ENCODE measurements at regions not wholly inside any gene's neighbourhood (a gene's known extent, or its start where the extent isn't known, plus 50 kb on each side); places are given as distances from the start of the nearest gene placed in this dataset.

- Histone ChIP-seq H3K9me3 (replicated peaks in 1 of 2; ENCODE audit: control insufficient read depth in 1 of 2, insufficient read depth in 1 of 2, low read length in 2 of 2) (no peaks in the 10 kb centered on the region), H3K4me2 (replicated peaks; ENCODE audit: extremely low read depth, low read length, poor library complexity, severe bottlenecking) (no peak overlapping the region), H3K27ac (ENCODE audit: low read depth in 1 of 2, low read length in 2 of 2) (no peak overlapping the region), H2AFZ (ENCODE audit: insufficient read depth, low read depth, low read length, poor library complexity, severe bottlenecking) (no peak overlapping the region), H4K20me1 (ENCODE audit: insufficient read depth, low read length) (no peaks in the 10 kb centered on the region), H3K36me3 (replicated peaks in 1 of 2; ENCODE audit: control insufficient read depth in 1 of 2, insufficient read depth in 2 of 2, low read length in 2 of 2) (no peaks in the 10 kb centered on the region), H3K4me1 (ENCODE audit: control insufficient read depth in 1 of 2, insufficient read depth in 2 of 2, low read length in 2 of 2) (no peaks in the 10 kb centered on the region), H3K27me3 (ENCODE audit: control insufficient read depth in 2 of 2, insufficient read depth in 2 of 2, low read length in 2 of 2) (no peaks in the 10 kb centered on the region), H3K79me2 (ENCODE audit: insufficient read depth, low read length) (no peaks in the 10 kb centered on the region), H3K9ac (ENCODE audit: insufficient read depth, low read length, poor library complexity, severe bottlenecking) (no peak overlapping the region), H3K4me3 (replicated peaks in 1 of 3; ENCODE audit: low read depth in 2 of 3, low read length in 3 of 3) (no peak overlapping the region)
- H3K36me3 Mint-ChIP-seq = no peaks in the 10 kb centered on the region
- TF ChIP-seq CTCF (IDR thresholded peaks at IDR 0.05) = no peak
- no peak overlapping the region for H3K4me3 Mint-ChIP-seq
- no peaks in the 10 kb centered on the region for H3K4me1 Mint-ChIP-seq
- intact Hi-C loops (cut with micrococcal nuclease) = no loop called here
- WGBS (ENCODE audit: insufficient coverage) = no CpG with 5 or more reads among the region's 1 CpG
- H3K27me3 Mint-ChIP-seq (ENCODE audit: low read depth in 3 of 3) = no peaks in the 10 kb centered on the region
- peaks cover 0 to 8% (median 0%) of the 10 kb centered on the region in 7 donors for H3K9me3 Mint-ChIP-seq
- no peak overlapping the region for H3K27ac Mint-ChIP-seq
- DNase-seq = no peak
Measured at GRCh38 chr7:41375582-41375981, 327.3 kb downstream of the INHBA start.

DNA sequence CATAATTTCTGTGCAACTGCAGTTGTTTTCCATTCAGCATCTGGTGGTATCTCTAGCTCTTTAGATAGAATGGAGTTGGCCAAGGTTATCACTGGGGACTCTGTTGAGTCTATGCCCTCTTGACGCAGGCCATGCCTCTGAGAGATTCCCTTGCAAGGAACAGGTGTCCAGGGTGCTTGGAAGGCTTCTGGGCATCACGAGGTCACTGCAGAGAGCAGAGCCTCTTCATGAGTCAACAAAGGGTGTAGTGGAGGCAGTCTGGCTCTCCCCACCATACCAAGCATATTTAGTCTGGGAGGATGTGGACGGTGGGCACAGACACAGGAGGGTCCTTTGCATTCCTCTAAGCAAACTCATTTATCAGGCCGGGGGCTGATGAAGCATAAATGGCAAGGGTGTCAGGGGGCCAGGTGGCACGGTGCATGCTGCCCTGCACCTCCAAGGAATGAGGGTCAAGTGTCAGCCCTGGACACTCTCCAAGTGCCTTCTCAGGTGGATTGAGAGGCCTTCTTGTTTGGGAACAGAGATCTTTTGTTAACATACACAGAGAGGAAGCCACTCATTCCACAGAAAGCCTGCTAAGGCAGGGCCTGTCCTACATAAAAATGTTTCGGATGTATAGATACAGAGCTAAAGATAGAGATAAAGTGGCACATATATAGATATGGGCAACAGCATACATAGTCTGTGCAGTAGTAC is 328.6 kb downstream of the INHBA start:
- intact Hi-C loops (cut with micrococcal nuclease) = no loop called here
- Mint-ChIP-seq H3K4me1 (no peaks in the 10 kb centered on the region), H3K9me3 (peaks cover 0 to 15% (median 3%) of the 10 kb centered on the region in 7 donors), H3K27me3 (ENCODE audit: low read depth in 3 of 3) (peaks cover 0 to 2% (median 0%) of the 10 kb centered on the region in 3 donors), H3K4me3 (no peak overlapping the region), H3K36me3 (no peaks in the 10 kb centered on the region), H3K27ac (no peak overlapping the region)
- Histone ChIP-seq H3K27me3 (ENCODE audit: control insufficient read depth in 2 of 2, insufficient read depth in 2 of 2, low read length in 2 of 2) (no peaks in the 10 kb centered on the region), H3K9me3 (replicated peaks in 1 of 2; ENCODE audit: control insufficient read depth in 1 of 2, insufficient read depth in 1 of 2, low read length in 2 of 2) (no peaks in the 10 kb centered on the region), H3K79me2 (ENCODE audit: insufficient read depth, low read length) (no peaks in the 10 kb centered on the region), H3K4me2 (replicated peaks; ENCODE audit: extremely low read depth, low read length, poor library complexity, severe bottlenecking) (no peak overlapping the region), H2AFZ (ENCODE audit: insufficient read depth, low read depth, low read length, poor library complexity, severe bottlenecking) (no peak overlapping the region), H3K4me1 (ENCODE audit: control insufficient read depth in 1 of 2, insufficient read depth in 2 of 2, low read length in 2 of 2) (no peaks in the 10 kb centered on the region), H3K36me3 (replicated peaks in 1 of 2; ENCODE audit: control insufficient read depth in 1 of 2, insufficient read depth in 2 of 2, low read length in 2 of 2) (no peaks in the 10 kb centered on the region), H3K27ac (ENCODE audit: low read depth in 1 of 2, low read length in 2 of 2) (no peak overlapping the region), H3K4me3 (replicated peaks in 1 of 3; ENCODE audit: low read depth in 2 of 3, low read length in 3 of 3) (no peak overlapping the region), H3K9ac (ENCODE audit: insufficient read depth, low read length, poor library complexity, severe bottlenecking) (no peak overlapping the region), H4K20me1 (ENCODE audit: insufficient read depth, low read length) (no peaks in the 10 kb centered on the region)
- no peak for TF ChIP-seq CTCF (IDR thresholded peaks at IDR 0.05)
- 100% methylated on average over 1 of the region's 6 CpGs for WGBS (ENCODE audit: insufficient coverage)
- DNase-seq = no peak

Data from CD14-positive monocyte (primary cell).